ENCODE measurements at regions not wholly inside any gene's neighbourhood (a gene's known extent, or its start where the extent isn't known, plus 50 kb on each side); places are given as distances from the start of the nearest gene placed in this dataset.

DNA sequence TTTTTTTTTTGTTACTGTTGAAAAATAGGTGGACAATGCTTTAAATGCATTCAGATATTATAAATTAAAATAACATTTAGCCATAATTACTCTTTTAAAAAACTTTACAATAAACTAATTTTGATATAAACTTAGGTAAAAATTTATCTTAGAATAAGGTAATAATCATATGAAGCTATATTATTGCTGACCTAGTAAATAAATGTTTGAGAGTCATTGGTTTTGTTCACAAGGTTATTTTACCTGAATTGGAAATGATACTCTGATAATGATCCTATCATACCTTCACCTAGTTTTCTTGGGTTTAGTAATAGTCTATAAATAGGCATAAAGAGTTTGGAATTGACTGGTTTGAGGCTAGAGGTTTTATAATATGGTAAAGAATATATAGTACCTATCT lies 1076.4 kb upstream of the CDH6 start:
- no peak for DNase-seq

DNA sequence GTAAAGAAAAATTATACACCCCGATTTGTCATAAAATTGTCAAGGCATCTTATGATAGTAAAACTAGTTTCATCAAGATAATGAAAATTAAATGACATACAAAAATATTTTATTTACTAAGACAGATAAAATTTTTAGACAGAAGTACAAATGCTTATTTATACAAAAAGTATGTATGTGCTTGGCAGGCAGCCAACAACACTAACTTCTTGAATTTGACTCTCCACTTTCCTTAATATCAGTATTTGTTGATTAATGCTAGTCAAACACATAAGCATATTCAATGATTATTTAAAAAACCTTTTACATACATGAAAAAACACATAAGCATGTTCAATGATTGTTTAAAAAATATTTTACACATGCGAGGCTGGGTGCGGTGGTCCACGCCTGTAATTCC lies 1079.9 kb upstream of the CDH6 start:
- no peak for DNase-seq

DNA sequence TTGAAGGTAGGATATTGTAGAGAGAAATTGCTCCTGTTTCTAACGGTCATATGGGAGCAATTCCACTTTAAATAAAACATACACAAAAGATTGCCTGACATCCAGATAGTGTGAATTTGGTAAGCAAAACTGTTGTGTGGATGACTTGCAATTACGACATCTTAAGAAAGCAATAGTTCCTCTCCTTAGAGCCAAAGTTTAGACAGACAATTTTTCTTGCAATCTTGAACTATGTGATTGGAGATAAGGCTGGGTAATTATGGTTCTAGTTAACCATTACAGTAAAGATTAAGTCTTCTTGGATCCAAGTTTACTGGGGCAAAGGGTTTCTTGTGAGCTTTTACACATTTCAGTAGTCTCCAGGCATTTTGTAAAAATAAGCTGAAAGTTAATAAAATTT lies 1080.6 kb upstream of the CDH6 start:
- no peak for DNase-seq

DNA sequence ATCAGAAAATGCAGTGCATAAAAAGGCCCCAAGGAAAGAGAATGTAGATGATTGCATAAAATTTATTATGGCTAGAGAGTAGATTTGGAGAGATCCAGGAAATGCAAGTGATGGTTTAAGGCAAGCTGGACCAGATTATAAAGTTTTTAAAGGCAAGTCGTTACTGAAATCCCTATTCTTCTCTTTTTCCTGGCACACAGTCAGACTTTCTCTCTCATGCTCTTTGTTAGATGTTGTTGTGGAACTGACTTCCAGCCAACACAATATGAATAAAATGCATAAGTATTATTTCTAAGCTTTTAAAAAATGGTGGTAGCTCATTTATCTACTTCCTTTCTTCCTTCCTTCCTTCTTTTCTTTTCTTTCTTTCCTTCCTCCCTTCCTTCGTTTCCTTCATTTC lies 1085.4 kb upstream of the CDH6 start:
- no peak for DNase-seq

- DNase-seq: no peak
Measured at GRCh38 chr5:30106596-30106995, 1086.9 kb upstream of the CDH6 start.

GRCh38 chr5:30104872-30105596 lies 1088.5 kb upstream of the CDH6 start:
- DNase-seq: peak; percentile 10

GRCh38 chr5:30103452-30104202 lies 1089.9 kb upstream of the CDH6 start:
- peak; percentile 23 for DNase-seq

GRCh38 chr5:30103052-30103451 lies 1090.4 kb upstream of the CDH6 start:
- DNase-seq: peak; percentile 61

- DNase-seq: no peak
Measured at GRCh38 chr5:30102185-30102584, 1091.3 kb upstream of the CDH6 start.

DNA sequence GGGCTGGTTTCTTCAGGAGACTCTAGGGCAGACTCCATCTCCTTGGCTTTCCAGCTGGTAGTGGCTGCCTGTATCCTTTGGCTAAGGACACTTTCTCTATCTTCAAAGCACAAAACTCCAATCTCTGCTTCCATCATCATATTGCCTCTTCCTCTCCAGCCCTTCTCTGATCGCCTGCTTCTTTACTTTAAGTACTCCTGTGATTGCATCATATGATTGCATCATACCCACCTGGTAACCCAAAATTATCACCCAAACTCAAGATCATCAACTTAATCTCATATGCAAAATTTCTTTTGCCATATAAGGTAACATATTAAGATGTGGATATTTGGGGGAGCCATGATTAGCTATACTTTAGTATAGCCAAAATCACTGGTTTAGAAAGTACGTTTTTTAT lies 1092.6 kb upstream of the CDH6 start:
- DNase-seq: no peak

DNA sequence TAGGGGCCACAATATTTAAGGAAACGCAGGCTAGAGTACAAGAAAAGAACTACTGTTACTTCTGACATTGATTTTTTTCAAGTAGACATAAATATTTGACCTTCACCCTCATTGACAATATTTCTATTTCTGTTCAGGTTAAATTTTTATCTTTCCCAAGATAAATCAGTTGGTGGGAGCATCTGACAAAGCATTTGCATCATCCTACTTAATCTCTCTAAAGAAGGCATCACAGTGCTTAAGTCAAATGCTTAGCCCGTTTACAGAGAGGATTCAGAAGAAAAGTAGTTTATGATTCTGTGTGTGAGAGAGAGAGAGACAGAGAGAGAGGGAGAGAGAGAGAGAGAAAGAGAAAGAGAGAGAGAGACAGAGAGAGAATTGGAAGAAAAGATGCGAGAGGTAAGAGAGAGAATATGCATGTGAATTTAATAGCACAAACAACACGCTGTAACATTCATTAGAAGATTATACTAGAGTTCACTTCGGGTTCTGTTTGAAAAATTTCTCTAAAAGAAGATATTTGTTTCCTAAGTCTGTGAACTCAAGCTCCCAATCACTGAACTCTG lies 1093.3 kb upstream of the CDH6 start:
- DNase-seq: peak; percentile 9

GRCh38 chr5:30099634-30100033 lies 1093.9 kb upstream of the CDH6 start:
- peak; percentile 51 for DNase-seq

DNA sequence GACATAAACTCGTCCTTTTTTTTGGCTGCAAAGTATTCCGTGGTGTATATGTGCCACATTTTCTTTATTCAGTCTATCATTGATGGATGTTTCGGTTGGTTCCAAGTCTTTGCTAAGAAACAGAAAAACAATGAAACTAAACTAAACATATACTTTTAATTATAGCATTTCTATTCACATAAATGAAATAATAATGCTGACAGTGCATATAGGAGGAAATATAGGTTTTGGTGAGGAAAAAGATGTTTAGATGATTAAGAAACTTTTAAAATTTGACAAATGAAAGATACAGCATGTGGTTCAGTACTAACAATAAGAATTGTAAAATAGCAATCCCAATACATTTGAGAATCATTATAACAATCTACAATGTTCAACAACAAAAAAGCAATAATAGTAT lies 1094.5 kb upstream of the CDH6 start:
- DNase-seq: no peak

DNA sequence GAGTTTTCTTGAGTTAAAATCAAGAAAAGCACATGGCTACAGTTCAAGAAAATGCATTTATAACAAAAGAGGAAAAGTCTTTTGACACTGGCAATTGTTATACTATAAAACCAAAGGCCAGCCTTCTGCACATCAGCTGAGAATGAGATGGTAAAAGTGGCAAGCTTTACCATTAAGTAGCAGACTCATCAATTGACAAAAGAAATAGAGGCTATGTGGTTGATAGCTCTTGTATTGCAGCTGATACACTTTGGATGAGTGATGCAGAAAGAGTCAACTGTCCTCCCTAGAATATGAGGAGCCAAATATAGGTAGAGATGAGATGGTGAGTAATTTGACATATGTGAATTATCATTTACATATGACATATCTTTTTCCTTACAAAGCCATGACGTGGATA lies 1100.9 kb upstream of the CDH6 start:
- no peak for DNase-seq

GRCh38 chr5:30069441-30070263 lies 1123.8 kb upstream of the CDH6 start:
- no peak for DNase-seq

DNA sequence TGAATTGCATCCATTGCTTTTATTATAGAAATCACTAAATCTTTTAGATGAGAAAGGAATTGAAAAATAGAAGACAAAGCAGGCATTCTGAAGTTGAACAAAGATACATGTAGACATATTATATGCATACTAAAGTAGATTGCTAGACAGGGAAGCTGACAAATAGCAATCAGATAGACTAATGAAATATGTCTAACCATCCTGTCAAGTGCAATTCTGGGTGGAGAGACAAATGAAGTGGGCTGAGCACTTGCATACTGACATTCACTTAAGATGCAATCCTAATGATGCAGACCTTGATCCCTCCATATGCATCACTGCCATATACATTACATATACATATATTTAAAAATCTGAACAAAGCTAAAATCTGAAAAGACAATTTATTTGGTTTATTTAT lies 1130.0 kb upstream of the CDH6 start:
- no peak for DNase-seq

DNA sequence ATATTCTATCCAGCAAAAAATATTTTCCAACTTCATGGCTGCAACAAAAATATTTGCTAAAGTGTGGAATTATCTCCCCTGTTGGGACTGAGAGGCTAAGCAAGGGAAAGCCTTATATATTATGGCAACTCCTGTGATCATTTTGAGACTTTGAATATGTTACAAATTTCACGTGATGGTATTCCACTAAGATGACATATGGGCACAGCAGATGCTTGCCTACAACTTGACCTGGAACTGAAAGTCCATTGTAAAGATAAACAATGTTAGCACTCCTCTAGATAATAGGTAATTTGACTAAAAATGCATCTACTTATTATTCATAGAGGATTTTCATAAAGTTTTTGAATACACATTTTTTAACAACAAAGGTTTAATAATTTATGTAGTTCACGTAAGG lies 1141.5 kb upstream of the CDH6 start:
- DNase-seq: no peak

DNA sequence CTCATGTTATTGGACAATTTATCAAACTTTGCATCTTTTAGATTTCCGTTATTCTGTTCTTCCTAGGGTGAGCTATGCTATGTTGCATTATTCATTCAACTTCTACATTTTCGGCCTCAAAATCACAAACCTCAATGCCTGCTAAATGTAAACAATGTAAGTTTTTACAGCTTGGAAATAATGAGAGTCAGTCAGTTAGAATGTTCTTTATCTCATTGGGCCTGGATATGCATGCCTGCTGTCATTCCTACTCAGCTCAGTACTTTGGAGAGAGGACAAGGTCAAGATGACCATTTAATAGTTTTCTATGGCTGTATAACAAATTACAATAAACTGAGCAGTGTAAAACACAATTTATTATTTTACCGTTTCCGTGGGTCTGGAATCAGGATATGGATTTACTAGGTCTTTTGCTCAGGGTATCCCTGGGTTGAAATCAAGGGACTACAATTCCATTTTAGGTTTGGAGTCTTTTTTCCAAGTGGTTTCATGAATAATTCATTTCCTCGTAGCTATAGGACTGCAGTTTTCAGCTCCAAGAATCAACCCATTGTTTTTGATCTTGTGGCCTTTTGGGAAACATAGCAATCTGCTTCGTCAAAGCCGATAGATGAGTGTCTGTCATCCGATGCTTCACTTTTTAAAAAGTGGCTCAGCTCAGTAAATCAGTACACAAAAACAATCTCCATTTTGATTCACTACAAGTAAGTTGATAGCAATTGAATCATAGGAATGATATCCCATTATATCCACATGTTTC lies 1143.2 kb upstream of the CDH6 start:
- DNase-seq: no peak

DNA sequence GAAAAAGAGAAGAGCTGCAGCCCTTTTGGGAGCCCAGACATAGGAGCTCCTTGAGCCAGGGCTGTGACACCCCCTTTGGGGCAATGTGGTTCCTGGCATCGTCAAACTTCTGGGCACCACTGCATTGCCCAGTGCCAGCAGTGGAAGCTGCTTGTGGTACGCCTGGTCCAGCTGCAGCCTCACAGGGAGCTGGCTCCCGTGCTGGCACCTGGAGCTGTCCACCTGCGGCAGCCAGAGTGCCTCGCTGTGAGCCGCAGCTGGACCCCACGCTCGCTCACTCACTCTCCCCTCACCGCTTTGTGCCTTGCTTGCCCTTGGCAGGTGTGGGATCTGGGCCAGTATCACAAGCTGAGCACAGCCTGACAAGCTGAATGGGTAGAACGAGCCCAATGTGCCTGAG lies 1150.8 kb upstream of the CDH6 start:
- DNase-seq: no peak

DNA sequence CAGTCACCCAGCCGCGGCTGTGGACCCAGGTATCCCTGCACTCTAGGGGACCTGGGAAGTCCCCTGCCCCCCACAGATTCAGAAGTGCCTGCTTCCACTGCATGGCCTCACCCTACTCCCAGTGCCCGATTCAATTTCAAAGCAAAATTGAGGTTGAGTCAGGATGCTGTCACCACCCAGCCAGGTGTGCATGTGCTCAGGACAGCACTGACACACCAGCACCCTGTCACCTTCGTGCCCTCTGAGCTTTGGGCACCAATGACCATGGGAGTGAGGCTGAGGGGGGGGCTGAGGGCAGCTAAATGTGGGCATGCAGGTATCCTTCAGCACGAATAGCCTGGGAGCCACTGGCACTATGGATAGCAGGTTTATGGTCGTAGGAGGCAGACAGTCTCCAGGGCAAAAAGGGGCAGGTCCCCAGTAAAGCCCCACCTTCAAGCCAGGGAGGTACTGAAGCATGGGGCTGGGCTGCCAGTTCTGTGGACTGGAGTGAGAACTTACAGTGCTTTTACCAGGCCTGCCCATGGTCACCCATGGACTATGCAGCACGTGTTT lies 1151.6 kb upstream of the CDH6 start:
- no peak for DNase-seq

DNA sequence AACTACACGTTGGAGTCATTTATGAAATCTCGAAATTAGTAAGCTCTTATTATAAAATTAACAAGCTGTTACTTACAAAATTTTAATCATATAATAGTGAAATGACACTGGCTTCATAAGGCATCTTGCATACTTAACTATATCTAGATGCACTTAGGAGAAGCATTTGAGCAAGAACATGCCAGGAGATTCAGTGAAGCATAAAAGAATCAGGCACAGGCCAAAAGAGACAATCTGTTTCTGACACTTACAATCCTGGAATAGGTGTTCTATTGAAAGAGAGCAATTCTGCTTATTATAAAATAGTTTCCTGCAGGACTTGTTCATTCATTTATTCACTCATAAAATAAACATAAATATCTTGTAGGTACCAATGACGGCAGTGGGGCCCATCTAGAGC lies 1152.2 kb upstream of the CDH6 start:
- DNase-seq: no peak

GRCh38 chr5:30040488-30041118 lies 1152.9 kb upstream of the CDH6 start:
- peak; percentile 33 for DNase-seq

Data from fibroblast of upper back skin (primary cell).